ENCODE measurements at regions not wholly inside any gene's neighbourhood (a gene's known extent, or its start where the extent isn't known, plus 50 kb on each side); places are given as distances from the start of the nearest gene placed in this dataset.

GRCh38 chr2:121038031-121038430 lies 247.0 kb downstream of the TFCP2L1 start:
- no TSS peak for BruUV-seq (replicated peaks)
- CTCF ChIA-PET: no interaction called here
- POLR2A ChIA-PET (ENCODE audit: unreplicated experiment): interaction anchor here (0.5 kb wide), 1 partner anchor 1391 kb away, joined by 3 read pairs; no protein-coding TSS in a partner anchor

GRCh38 chr2:121038431-121038830 lies 246.6 kb downstream of the TFCP2L1 start:
- no peak overlapping the region for H2AFZ ChIP-seq
- ChIA-PET CTCF (interaction anchor here (0.6 kb wide), 1 partner anchor 325 kb away, joined by 3 read pairs; no protein-coding TSS in a partner anchor), POLR2A (ENCODE audit: unreplicated experiment) (interaction anchor here (0.5 to 0.7 kb wide), 5 partner anchors 18 to 1391 kb away, joined by 3 to 12 read pairs (median 3); no protein-coding TSS in a partner anchor)
- no peak overlapping the region for H3K4me3 ChIP-seq
- no peaks in the 10 kb centered on the region for H3K9me3 ChIP-seq (ENCODE audit: insufficient read depth, low read depth)
- DNase-seq: no peak
- intact Hi-C loops (cut with micrococcal nuclease; ENCODE audit: unreplicated experiment): loop anchor here (10.0 kb wide), 1 partner anchor 84 kb away; no protein-coding TSS in a partner anchor
- no TSS peak for BruUV-seq (replicated peaks)
- H3K4me2 ChIP-seq: no peak overlapping the region
- no peaks in the 10 kb centered on the region for H3K4me1 ChIP-seq (replicated peaks; ENCODE audit: insufficient read depth)
- no peaks in the 10 kb centered on the region for H3K36me3 ChIP-seq (ENCODE audit: low read depth)
- H3K79me2 ChIP-seq (ENCODE audit: low read depth): no peaks in the 10 kb centered on the region
- TF ChIP-seq EZH2 (IDR thresholded peaks at IDR 0.05; ENCODE audit: low read depth) (no peak), CTCF (conservative IDR thresholded peaks at IDR 0.05) (no peak)
- no peaks in the 10 kb centered on the region for H4K20me1 ChIP-seq (ENCODE audit: insufficient read depth)
- no peaks in the 10 kb centered on the region for H3F3A ChIP-seq (ENCODE audit: insufficient read depth, low read depth)
- no peak overlapping the region for H3K27ac ChIP-seq
- peaks cover 44% of the 10 kb centered on the region for H3K27me3 ChIP-seq (ENCODE audit: insufficient read depth, low read depth)
- no peaks in the 10 kb centered on the region for H3K9me2 ChIP-seq (ENCODE audit: insufficient read depth)

More at GRCh38 chr2:121038031-121038430, 247.0 kb downstream of the TFCP2L1 start:
- Histone ChIP-seq H3K36me3 (ENCODE audit: low read depth) (no peaks in the 10 kb centered on the region), H3K27me3 (ENCODE audit: insufficient read depth, low read depth) (peaks cover 47% of the 10 kb centered on the region), H2AFZ (no peak overlapping the region), H3F3A (ENCODE audit: insufficient read depth, low read depth) (no peaks in the 10 kb centered on the region), H3K4me1 (replicated peaks; ENCODE audit: insufficient read depth) (no peaks in the 10 kb centered on the region), H3K79me2 (ENCODE audit: low read depth) (no peaks in the 10 kb centered on the region), H3K4me2 (no peak overlapping the region), H3K27ac (no peak overlapping the region), H3K9me2 (ENCODE audit: insufficient read depth) (no peaks in the 10 kb centered on the region), H4K20me1 (ENCODE audit: insufficient read depth) (no peaks in the 10 kb centered on the region), H3K4me3 (no peak overlapping the region), H3K9me3 (ENCODE audit: insufficient read depth, low read depth) (no peaks in the 10 kb centered on the region)
- DNase-seq: no peak
- intact Hi-C loops (cut with micrococcal nuclease; ENCODE audit: unreplicated experiment): loop anchor here (10.0 kb wide), 1 partner anchor 83 kb away; no protein-coding TSS in a partner anchor
- TF ChIP-seq CTCF (conservative IDR thresholded peaks at IDR 0.05): no peak
- no peak for TF ChIP-seq EZH2 (IDR thresholded peaks at IDR 0.05; ENCODE audit: low read depth)

- no peaks in the 10 kb centered on the region for H3F3A ChIP-seq (ENCODE audit: insufficient read depth, low read depth)
- H3K27ac ChIP-seq: no peak overlapping the region
- no peak overlapping the region for H3K4me2 ChIP-seq
- TF ChIP-seq CTCF (conservative IDR thresholded peaks at IDR 0.05) (no peak), EZH2 (IDR thresholded peaks at IDR 0.05; ENCODE audit: low read depth) (no peak)
- H3K36me3 ChIP-seq (ENCODE audit: low read depth): no peaks in the 10 kb centered on the region
- POLR2A ChIA-PET (ENCODE audit: unreplicated experiment): interaction anchor here (0.6 to 0.7 kb wide), 4 partner anchors 18 to 337 kb away, joined by 3 to 12 read pairs (median 4); no protein-coding TSS in a partner anchor
- no peaks in the 10 kb centered on the region for H3K9me2 ChIP-seq (ENCODE audit: insufficient read depth)
- H4K20me1 ChIP-seq (ENCODE audit: insufficient read depth): no peaks in the 10 kb centered on the region
- CTCF ChIA-PET: interaction anchor here (0.6 kb wide), 1 partner anchor 324 kb away, joined by 3 read pairs; no protein-coding TSS in a partner anchor
- H3K9me3 ChIP-seq (ENCODE audit: insufficient read depth, low read depth): no peaks in the 10 kb centered on the region
- no peaks in the 10 kb centered on the region for H3K79me2 ChIP-seq (ENCODE audit: low read depth)
- H3K27me3 ChIP-seq (ENCODE audit: insufficient read depth, low read depth): peaks cover 41% of the 10 kb centered on the region
- peak; percentile 68 to 92 for DNase-seq
- H3K4me1 ChIP-seq (replicated peaks; ENCODE audit: insufficient read depth): no peaks in the 10 kb centered on the region
- intact Hi-C loops (cut with micrococcal nuclease; ENCODE audit: unreplicated experiment): loop anchor here (10.0 kb wide), 1 partner anchor 84 kb away; no protein-coding TSS in a partner anchor
- H3K4me3 ChIP-seq: no peak overlapping the region
- no TSS peak for BruUV-seq (replicated peaks)
- H2AFZ ChIP-seq: no peak overlapping the region
Measured at GRCh38 chr2:121038891-121039616, 245.9 kb downstream of the TFCP2L1 start.
